Myocyte (in vitro differentiated cells): ENCODE measurements at regions not wholly inside any gene's neighbourhood (a gene's known extent, or its start where the extent isn't known, plus 50 kb on each side); places are given as distances from the start of the nearest gene placed in this dataset.
"Not testable (repeated sequence)": the region's sequence is repeated elsewhere in the genome, so short reads cannot be mapped to it uniquely, and the experiment has no call there.

Experiments used
- DNase-seq: peaks from one replicate; pipeline ENCODE4 v3.0.0-alpha.2; 2012; ENCODE audit warnings: low read depth

GRCh38 chr16:76800196-76800595, 390.8 kb upstream of the MON1B start:
- no peak for DNase-seq

GRCh38 chr16:76801357-76801756, 389.6 kb upstream of the MON1B start:
- no peak for DNase-seq

- no peak for DNase-seq
Measured at GRCh38 chr16:76816475-76816874, 374.5 kb upstream of the MON1B start.

GRCh38 chr16:76818606-76819181, 372.3 kb upstream of the MON1B start:
- no peak for DNase-seq

- no peak for DNase-seq
Measured at GRCh38 chr16:76819226-76819916, 371.6 kb upstream of the MON1B start.

GRCh38 chr16:76824221-76824620, 366.8 kb upstream of the MON1B start:
- DNase-seq = no peak

GRCh38 chr16:76824791-76825190, 366.2 kb upstream of the MON1B start:
- DNase-seq = no peak

GRCh38 chr16:76835339-76835738, 355.7 kb upstream of the MON1B start:
- DNase-seq = no peak

GRCh38 chr16:76835779-76836300, 355.1 kb upstream of the MON1B start:
- DNase-seq = no peak

- DNase-seq = no peak
Measured at GRCh38 chr16:76837872-76838271, 353.1 kb upstream of the MON1B start.

GRCh38 chr16:76854234-76854633, 336.8 kb upstream of the MON1B start:
- no peak for DNase-seq

GRCh38 chr16:76856112-76856511, 334.9 kb upstream of the MON1B start:
- DNase-seq = no peak

- no peak for DNase-seq
Measured at GRCh38 chr16:76857402-76857801, 333.6 kb upstream of the MON1B start.

- no peak for DNase-seq
Measured at GRCh38 chr16:76862901-76863300, 328.1 kb upstream of the MON1B start.

GRCh38 chr16:76866994-76867393, 324.0 kb upstream of the MON1B start:
- no peak for DNase-seq

GRCh38 chr16:76875898-76876297, 315.1 kb upstream of the MON1B start:
- no peak for DNase-seq

GRCh38 chr16:76879420-76879819, 311.6 kb upstream of the MON1B start:
- DNase-seq = no peak

- DNase-seq = not testable (repeated sequence)
Measured at GRCh38 chr16:76880523-76880922, 310.5 kb upstream of the MON1B start.

GRCh38 chr16:76882105-76882504, 308.9 kb upstream of the MON1B start:
- no peak for DNase-seq

- DNase-seq = no peak
Measured at GRCh38 chr16:76883076-76883475, 307.9 kb upstream of the MON1B start.

GRCh38 chr16:76885776-76886537, 305.0 kb upstream of the MON1B start:
- DNase-seq = no peak

GRCh38 chr16:76897816-76898215, 293.2 kb upstream of the MON1B start:
- DNase-seq = no peak
